NOMO-1 treated with DMSO at 0.1 percent for 48 hours (cell line): ENCODE measurements at regions not wholly inside any gene's neighbourhood (a gene's known extent, or its start where the extent isn't known, plus 50 kb on each side); places are given as distances from the start of the nearest gene placed in this dataset.
A peak's percentile ranks its signal among the peaks of the same experiment; 100 is the strongest.
"Not testable (repeated sequence)": the region's sequence is repeated elsewhere in the genome, so short reads cannot be mapped to it uniquely, and the experiment has no call there.

Experiments
- DNase-seq: peaks from one replicate; lab custom pipeline; 2025; ENCODE audit not compliant: unreplicated experiment; lab: John Stamatoyannopoulos, UW

DNA sequence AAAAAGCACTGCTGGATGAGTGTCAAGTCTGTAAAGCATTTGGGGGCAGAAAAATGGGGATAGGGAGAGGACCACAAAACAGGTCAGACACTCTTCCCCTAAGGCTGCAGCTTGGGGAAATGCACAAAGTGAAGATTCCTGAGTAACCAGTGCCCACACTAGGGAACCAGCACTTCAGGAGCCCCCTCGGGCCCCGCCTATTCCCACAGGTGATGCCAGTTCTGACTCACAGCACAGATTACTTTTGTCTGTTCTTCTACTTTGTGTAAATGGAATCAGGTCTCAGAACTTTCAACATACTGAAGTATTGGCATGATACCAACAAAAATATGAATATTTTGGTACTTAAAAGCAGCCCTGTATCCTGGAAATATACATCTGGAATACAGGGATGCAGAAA, 112.5 kb downstream of the ADRA2C start:
- DNase-seq: no peak

DNA sequence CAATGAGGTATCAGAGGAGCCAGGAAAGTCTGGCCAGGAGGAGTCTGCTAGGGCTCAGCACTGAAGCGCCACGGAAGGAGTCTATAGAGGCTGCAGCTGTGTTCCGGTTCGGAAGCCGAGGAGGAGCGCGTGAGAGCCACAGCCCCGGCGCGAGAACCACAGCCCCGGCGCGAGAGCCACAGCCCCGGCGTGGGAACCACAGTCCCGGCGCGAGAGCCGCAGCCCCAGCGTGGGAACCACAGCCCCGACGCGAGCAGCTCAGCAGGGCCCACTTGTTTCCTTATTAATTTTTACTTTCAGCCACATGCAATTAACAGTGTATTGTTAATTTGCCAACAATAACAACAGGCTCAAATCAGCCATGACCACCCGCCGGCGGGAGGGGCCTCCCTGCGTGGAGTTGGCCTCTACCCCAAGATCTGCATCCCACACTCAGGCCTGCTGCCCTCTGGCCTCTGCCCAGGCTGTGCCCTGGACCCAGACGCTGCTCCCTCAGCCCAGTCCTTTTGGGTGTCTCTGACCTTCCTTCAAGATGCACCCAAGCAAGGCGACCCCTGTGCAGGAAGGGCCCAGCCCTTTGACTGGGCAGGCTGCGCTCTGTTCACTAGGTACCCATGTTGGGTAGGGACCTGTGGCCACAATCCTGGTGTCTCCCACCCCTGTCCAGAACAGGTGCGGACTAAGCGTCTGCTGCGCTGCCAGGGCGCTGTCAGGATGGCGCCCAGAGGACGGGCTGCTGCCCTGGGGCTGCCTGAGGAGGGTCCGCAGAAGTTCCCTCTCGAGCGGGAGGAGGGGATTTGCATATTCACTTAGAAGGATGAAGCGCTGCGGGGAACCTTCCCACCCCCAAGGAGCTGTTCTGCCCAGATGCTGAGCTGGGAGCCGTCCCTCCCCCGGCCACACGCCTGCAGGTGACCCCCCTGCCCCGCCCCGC, 113.8 kb downstream of the ADRA2C start:
- no peak for DNase-seq

DNA sequence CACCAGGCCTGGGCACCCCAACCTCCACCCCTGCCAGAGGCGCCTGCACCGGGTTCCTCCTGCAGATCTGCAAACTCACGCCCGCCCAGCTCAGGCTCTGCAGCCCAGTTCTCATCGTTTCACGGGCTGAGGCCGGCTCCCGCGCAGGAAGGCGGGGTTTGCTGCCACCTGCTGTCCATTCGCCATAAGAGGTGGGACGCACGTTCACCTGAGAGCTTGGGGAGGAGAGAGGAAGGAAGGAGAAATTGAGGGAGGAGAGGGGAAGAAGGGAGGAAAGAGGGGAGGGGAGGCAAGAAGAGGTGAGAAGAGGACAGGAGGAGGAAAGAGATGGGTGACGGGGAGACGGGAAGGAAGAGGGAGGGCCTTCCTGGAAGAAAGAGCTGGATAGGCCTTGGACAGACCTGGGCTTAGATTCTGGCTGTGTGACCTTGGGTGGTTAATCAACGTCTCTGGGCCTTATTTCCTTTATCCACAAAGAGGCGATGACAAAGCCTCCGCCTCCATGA, 114.5 kb downstream of the ADRA2C start:
- peak; percentile 73 for DNase-seq

DNA sequence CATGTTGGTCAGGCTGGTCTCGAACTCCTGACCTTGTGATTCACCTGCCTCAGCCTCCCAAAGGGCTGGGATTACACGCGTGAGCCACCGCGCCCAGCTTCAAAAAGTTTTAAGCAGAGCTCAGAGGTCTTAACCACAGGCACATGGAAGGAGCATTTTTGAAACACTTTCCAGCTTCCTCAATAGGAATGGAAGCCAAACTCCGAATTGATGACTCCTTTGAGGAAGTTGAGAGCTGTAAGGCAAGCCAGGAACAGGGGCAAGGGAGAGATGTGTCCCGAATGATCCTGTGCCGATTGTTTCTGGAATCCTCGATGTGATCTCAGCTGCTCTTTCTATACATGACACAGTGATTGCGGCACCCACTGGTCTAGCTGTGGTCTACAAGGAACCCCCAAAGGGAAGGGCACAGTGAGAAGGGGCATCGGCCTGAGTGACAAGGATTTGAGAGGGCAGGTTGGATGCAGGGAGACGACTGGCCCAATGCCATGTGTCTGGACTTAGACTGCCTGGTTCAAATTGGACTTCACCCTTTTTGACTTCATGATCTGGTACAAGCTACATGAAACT, 116.2 kb downstream of the ADRA2C start:
- not testable (repeated sequence) for DNase-seq

DNA sequence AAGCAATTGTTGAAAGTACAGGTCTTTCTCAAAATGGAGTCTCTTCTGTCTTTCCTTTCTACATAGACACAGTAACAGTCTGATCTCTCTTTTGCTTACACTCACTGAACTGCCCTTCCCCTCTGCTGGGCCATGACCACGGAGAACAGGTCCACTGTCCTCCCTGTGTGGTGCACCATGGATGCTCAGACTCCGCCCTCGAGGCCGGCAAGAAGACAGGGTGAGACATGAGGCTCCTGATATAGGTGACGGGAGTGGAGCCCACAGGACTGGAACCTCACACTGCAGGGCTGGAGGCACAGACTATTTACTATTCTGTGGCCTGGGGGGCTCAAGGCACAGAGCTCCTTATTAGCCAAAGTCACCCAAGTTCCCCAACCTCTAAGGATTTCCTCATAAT, 118.1 kb downstream of the ADRA2C start:
- not testable (repeated sequence) for DNase-seq

DNA sequence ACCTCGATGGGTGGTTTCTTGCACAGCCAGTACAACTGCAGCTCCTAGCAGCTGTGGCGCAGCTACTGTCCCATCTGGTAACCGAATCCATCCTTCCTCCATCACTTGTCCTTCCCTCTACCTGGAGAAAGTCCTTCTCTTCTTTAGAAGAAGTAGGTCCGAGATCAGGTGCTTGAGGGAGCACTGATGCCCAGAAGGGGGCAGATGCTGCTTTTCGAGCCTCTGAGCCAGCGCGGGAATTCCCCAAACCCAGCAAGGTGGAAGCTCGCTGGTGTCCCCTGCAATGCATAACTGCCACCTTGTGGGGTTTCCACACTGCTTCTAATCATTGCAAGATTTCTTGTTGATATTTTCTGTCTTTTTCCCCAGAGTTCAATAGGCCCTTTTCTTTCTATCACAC, 127.4 kb downstream of the ADRA2C start:
- DNase-seq: not testable (repeated sequence)

DNA sequence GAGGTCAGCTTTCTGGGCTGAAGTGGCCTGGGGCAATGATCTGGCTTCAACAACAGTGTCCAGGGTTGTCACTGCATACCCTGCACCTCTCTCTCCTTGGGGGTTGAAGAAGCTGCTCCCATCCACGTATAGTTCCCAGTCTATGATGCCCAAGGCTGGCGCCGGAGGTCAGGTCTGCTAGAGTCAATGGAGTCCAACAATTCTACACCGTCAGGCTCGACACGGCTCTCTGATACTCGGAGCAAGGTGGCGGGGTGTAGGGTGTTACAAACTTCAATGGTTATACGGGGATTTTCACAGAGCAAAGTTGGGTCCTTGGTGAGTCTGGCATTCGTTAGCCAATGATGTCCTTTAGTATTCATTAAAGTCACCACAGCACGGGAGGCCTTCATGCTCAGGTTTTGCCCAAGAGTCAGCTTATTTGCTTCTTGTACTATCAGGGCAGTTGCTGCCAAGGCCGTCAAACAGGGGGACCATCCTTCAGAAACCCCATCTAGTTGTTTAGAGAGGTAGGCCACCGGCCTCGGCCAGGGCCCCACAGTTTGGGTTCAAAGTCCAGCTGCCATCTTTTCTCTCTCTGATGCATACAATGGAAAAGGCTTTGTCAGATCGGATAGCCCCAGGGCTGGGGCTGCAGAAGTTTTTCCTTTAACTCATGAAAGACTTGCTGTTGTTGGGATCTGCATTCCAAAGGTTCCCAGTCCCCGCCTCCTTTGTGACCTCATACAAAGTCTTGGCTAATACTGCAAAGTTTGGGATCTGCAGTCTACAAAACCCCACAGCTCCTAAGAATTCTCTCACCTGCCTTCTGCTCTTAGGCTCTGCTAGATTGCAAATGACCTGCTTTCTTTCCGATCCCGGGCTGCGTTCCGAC, 128.1 kb downstream of the ADRA2C start:
- DNase-seq: not testable (repeated sequence)

DNA sequence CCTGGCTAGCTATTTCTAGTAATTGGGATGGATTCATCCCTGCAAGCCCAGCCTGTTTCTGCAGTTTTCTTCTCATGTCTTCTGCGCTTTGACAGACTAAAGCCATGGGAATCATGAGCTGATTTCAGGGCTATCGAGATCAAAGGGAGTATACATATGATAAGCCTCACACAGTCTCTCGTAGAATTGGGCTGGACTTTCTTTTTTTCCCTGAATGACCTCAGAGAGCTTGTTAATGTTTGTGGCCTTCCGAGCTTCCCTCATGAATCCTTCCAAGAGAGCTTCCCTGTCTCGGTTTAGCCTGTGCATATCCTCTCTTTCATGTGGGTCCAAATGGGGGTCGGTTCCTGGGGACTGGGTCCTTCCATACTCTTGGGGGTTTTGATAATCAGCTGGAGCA, 130.3 kb downstream of the ADRA2C start:
- no peak for DNase-seq

DNA sequence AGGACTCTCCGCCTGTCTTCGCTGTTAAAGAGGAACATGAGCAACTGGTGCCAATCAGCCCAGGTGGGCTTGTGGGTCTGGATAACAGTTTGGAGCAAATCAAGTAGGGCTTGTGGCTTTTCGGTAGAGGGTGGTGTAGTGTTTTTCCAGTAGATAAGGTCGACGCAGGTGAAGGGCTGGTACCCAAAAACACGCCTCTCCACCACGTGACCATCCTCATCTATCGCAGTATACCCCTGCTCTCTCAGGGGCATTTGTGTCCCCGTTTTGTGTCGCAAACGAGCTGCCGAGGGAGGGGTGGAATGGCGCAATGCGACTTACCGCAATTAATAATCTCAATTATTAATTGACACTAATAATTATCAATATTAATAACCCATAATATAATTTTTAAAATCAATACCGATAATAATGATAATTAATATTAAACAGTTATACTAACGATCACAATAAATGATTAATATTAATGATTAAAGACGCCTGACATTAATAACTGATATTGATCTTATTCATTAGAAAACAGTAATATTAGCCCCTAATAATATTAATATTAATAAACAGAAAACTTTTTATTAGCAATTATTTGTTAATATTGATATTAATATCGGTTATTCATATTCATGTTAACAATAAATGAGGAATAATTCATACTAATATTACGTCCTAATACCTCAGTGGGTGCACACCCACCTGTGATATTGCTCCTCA, 130.8 kb downstream of the ADRA2C start:
- not testable (repeated sequence) for DNase-seq

DNA sequence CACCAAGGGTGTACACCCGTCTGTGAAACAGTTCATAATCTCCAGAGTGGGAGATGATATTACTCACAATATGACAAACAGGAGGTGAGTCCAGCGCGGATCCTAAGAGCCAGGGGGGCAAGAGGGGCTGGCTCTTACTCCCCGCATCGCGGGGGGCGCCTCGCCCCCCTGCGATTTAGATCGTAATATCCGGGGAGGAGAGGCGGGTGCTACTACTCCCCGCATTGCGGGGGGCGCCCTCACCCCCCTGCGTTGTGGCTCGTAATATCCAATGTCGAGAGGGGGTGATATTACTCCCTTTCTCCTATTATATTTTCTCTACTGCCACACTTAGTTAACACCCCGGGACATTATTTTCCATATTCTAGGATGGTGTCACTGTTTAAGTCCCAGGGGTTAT, 131.9 kb downstream of the ADRA2C start:
- no peak for DNase-seq

DNA sequence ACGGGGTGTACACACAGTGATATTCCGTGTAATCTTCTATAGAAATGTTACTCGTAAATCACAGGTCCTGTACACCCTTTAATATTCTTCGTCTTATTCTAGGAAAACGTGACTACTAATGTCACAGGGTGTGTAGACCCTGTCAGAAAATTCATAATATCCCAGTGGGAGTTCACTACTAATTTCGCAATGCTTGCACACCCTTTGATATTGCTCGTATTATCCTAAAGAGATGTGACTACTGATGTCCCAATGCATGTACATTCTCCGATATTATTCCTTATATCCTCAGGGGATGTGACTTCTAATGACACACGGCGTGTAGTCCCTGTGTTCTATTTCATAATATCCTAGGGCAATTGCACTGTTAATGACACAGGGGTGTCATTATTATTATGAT, 132.7 kb downstream of the ADRA2C start:
- not testable (repeated sequence) for DNase-seq

DNA sequence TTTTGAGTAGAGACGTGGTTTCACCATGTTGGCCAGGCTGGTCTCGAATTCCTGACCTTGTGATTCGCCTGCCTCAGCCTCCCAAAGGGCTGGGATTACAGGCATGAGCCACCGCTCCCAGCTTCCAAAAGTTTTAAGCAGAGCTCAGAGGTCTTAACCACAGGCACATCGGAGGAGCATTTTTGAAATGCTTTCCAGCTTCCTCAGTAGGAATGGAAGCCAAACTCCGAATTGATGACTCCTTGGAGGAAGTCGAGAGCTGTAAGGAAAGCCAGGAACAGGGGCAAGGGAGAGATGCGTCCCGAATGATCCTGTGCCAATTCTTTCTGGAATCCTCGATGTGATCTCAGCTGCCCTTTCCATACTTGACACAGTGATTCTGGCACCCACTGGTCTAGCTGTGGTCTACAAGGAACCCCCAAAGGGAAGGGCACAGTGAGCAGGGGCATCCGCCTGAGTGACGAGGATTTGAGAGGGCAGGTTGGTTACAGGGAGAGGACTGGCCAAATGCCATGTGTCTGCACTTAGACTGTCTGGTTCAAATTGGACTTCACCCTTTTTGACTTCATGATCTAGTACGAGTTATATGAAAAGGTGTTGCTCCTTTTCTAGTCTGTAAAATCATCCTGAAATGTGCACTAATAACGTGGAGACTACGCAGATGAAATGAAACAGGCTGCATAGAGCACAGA, 138.2 kb downstream of the ADRA2C start:
- not testable (repeated sequence) for DNase-seq

DNA sequence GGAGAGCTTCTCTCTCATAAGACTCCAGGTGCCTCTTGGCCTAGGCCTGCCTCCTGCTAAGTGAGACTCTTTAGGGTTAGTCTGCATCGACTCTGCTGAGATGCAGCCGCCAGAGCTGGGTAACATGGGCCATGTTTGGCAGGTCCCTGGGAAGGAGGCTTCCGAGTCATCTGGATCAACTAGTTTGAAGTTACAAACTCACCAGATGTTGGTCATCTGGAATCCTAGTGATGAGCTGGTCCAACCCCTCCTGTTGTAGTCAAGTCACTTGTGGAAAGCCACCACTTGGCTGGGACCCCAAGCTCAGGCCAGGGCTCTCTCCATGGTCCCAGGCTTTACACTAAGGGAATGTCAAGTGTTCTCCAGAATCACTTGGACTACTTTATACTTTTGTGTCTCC, 143.4 kb downstream of the ADRA2C start:
- DNase-seq: not testable (repeated sequence)

DNA sequence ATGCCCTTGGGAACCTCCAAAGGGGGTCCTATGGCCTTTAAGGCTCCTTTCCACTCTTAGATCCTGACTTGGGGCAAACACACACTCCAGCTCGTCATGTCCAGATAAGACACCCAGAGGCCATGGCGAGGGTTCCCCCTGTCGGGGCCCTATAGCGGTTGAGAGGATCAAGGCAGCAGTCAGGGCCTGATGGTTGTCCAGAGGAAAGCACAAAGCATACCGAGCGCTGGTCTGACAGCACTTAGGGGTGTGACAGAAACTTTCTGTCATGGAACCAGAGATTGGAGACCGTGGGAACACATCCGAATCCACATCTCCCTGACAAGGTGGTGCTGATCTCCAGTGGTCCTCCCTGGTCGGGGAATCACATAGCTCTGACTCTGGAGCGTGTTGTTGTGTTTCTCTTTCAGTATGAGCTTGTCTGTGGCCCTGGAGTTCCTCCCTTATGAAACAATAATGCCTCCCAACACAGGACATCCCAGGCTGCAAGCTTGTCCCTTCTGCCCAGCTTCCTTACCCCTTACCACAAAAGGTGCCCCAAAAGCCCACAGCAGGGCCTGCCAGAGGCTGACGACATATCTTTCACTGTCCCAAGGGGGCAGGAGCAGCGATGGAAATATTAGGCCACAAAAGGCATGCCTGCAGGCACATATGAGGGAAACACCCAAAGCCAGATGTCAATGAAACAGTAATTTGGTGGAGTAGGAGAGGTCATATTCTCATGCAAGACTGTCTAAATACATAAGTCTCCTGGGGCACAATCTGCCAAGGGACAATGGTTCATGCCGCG, 144.2 kb downstream of the ADRA2C start:
- not testable (repeated sequence) for DNase-seq

DNA sequence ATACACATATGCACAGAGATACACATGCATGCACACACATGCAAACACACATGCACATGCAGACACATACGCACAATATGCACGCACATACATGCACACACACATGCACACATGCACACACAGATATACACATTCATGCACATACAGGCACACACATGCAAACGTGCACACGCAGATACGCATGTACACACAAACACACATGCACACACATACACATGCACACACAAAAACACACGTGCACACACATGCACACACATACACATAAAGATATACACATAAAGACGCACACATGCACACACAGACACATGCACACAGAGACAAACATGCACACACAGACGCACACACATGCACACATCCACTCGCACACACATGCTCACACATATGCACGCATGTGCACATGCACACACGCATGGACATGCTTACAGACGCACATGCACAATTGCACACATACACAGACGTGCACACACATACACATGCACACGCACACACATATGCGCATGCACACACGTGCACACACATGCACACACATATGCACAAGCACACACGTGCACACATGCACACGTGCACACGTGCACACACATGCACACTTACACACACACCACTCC, 145.2 kb downstream of the ADRA2C start:
- no peak for DNase-seq

DNA sequence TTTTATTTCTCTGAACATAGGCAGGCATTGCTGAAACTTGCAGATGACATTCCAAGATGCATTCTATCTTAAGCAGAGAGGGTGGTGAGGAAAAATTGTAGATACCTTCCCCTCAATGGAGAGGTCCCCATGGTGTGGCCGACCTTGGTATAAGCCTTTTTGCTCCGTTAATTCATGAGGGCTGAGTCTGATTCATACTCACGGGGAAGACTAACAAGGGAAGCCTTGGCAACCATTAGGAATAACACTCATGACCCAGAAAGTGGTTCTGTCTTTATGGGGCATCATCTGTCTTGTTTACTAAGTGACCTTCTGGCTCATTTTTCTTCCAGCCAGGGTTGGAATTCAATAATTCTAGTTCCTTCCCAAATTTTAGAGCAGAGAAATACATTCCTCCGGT, 148.3 kb downstream of the ADRA2C start:
- DNase-seq: not testable (repeated sequence)

DNA sequence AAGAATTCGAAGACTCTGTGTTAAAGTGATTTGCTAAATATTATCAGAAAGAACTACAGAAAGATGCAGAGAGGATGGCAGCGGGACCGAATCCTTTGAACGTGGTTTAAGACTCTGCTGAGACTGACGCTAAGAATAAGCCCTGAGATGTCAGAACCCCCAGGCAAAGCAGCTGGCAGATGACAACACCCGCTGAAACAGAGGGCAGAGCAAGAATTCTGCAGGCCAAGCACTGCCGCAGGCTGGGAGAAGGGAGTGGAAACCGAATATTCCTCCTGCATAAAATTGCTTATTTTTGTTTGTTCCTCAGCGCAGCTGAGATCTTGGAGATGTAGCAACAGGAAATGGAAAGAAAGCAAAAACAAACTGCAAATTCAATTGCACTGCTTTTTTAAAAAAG, 153.3 kb downstream of the ADRA2C start:
- not testable (repeated sequence) for DNase-seq

DNA sequence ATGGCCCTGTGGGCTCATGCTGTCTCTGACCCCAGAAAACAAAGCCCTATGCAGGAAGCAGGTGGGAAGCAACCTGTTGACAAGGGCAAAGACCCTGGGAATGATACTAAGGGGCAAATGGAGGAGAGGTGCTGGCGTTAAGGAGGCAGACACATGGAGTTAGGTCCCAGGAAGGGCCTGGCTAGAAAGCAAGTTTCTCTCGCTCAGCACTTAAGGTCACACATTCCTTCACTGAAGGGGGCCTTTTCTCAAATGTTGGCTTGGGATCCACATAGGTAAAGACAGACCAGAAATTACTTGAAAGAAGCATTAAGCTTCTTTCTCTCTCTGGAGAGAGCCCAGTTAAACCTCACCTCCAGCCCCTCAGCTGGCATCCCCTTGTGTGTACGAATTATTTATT, 155.7 kb downstream of the ADRA2C start:
- not testable (repeated sequence) for DNase-seq

DNA sequence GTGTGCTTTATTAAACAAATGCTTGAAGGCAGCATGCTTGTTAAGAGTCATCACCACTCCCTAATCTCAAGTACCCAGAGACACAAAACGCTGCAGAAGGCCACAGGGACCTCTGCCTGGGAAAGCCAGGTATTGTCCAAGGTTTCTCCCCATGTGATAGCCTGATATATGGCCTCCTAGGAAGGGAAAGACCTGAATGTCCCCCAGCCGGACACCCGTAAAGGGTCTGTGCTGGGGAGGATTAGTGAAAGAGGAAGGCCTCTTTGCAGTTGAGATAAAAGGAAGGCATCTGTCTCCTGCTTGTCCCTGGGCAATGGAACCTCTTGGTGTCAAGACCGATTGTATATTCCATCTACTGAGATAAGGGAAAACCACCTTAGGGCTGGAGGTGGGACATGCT, 159.7 kb downstream of the ADRA2C start:
- DNase-seq: not testable (repeated sequence)
